Ramos (cell line): ENCODE measurements at regions not wholly inside any gene's neighbourhood (a gene's known extent, or its start where the extent isn't known, plus 50 kb on each side); places are given as distances from the start of the nearest gene placed in this dataset.

ENCODE experiments used
- in situ Hi-C: fragments of 300-500 bp; cut with MboI; formaldehyde crosslinking; loops from one replicate; pipeline ENCODE4 v1.14.3; 2022; ENCODE audit warnings: low sequenced_read_pairs; ENCODE audit not compliant: unreplicated experiment

DNA sequence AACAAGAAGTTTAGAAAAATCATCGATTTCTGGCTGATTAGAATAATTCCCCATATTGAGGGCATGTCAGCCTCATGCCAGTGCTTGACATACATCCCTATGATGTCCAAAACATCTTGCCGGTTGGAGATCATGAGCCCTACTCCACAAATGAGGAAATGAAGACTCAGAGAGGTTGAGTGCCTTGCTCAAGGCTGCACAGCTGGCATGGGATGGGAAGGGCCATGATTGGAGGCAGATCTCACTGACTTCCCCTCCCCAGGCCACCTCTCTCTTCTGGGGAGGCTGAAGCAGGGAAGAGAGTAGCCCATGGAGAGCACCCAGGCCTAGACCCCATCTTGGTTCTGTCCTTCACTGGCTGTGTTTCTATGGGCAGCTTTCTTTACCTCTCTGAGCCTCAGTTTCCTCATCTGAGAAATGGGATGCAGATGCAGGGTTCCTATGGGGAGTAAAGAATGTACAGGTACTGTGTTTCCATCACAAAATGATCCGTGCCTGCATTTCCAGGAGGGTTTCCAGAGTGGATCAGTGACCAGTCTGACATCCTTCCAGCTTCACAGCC, 145.7 kb downstream of the SYF2 start:
- in situ Hi-C loops = loop anchor here (25.0 kb wide), 1 partner anchor 399 kb away; no protein-coding TSS in a partner anchor

DNA sequence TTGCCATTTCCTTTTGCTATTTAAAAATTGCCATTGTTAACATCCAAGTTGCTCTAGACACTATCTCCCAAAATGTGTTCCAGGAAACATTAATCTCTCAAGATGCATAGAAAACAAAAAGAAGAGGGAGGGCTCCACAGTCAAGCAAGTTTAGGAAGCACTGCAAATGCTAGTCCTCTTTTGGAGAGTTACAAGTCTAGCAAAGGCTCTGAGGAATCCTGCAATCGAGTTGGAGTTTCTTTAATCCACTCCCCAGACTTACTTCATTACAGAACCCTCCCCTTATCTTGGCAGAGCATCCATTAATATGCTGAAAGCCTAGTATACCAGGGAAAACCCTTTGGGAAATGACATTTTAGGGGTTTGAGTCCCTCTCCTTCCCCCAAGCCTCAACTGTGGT, 147.9 kb downstream of the SYF2 start:
- in situ Hi-C loops = loop anchor here (25.0 kb wide), 1 partner anchor 397 kb away; no protein-coding TSS in a partner anchor

DNA sequence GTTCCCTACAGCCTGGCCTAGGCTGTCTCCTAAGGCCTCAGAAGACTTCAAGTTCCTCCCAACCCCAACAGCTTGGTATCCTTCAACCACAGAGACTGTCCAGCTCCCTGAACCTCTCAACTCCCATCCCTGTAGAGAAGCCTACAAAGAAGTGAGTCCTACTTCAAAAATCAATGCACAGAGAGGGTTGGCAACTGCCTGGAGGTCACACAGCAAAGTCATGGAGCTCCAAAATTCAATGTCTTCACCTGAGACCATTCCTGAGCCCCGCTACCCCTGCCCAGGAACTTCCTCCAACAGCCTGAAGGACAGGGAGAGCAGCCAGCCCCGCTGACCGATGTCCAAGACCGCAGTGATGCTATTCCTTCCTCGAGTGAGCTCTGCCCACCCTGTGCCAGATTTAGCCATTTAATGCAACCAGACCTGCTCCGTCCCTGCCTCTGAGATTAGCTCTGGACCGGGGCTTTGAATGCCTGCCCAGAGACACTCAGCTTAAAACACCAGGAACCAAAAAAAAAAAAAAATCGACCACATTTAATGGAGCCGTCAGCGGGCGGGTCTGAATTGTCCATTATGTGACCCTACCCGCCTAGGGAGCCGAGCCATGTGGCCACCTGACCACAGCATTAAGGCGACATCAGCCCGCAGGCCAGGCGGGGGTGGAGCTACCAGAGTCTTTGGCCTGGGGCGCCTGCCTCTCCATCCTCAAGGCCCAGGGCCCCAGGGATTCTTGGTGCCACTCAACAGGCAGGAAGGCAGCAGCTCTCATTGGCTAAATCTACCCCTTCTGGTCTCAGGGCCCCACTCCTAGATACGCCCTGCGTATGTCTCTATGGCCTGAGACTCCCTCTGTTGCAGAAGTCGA, 148.6 kb downstream of the SYF2 start:
- in situ Hi-C loops = loop anchor here (25.0 kb wide), 1 partner anchor 396 kb away; no protein-coding TSS in a partner anchor

DNA sequence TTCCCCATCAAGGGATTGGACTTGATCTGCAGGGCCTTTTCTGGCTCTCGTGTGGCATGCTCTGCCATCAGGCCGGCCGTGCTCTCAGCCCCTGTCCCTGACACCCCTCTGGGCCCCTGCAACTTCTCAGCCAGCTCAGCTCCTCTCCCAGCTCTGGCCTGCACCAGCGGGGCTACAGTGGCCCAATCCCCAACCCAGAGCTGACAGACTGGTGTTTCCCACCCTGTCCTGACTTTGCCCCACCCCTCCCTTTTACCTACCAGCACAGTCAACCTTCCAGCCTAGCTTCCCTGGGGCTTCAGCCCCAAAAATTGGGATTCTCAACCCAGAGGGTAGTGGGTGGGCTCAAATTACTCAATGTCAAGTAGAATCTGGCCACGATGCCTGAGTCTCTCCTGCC, 149.3 kb downstream of the SYF2 start:
- in situ Hi-C loops = loop anchor here (25.0 kb wide), 1 partner anchor 396 kb away; no protein-coding TSS in a partner anchor

DNA sequence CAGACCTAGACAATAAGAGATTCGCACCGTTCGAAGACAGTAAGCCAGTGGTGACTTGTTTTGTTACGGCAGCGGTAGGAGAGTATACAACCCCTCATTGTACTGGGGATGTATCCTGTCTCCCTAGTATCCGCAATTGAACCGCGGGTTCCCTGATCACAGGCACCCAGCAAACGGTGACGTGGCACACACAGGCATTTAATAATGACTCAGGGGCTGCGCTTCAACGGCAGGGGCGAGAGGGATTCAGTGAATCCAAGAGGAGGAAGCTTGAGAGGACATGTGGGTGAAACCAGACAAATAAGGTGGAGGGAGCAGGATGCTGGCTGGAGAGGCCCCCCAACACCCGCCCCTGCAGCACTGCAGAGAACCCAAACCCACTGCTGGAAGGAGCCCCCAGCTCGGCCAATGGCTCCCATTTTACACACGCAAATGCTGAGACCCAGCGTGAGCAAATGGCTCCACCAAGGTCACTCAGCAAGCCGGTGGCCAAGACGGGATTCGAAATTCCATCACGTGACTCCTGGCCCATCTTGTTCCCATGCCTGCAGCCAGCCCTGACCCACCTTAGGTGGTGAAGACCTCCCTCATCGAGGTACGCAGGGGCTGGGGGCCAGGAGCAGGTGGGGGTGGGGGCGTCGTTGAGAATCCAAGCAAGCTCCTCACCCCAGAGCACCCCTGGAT, 149.9 kb downstream of the SYF2 start:
- in situ Hi-C loops = loop anchor here (25.0 kb wide), 1 partner anchor 395 kb away; no protein-coding TSS in a partner anchor

DNA sequence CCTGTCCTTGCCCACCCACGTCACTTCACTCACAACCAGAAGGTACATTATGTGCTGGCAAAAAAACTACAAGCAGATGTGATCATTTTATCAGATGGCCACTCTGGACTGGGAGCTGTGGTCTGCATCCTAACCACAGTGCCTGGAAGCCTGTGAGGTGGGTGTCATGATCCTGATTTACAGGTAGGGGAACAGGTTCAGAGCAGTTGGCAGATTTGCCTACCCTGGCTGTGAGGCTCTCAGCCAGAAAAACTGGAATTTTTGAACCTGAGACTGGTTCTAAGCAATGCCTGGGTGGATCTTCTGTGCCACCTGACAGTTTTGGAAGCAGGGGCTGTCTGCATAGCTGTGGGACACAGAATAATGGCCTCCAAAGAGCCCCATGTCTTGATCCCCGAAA, 150.8 kb downstream of the SYF2 start:
- in situ Hi-C loops = loop anchor here (25.0 kb wide), 1 partner anchor 394 kb away; no protein-coding TSS in a partner anchor

DNA sequence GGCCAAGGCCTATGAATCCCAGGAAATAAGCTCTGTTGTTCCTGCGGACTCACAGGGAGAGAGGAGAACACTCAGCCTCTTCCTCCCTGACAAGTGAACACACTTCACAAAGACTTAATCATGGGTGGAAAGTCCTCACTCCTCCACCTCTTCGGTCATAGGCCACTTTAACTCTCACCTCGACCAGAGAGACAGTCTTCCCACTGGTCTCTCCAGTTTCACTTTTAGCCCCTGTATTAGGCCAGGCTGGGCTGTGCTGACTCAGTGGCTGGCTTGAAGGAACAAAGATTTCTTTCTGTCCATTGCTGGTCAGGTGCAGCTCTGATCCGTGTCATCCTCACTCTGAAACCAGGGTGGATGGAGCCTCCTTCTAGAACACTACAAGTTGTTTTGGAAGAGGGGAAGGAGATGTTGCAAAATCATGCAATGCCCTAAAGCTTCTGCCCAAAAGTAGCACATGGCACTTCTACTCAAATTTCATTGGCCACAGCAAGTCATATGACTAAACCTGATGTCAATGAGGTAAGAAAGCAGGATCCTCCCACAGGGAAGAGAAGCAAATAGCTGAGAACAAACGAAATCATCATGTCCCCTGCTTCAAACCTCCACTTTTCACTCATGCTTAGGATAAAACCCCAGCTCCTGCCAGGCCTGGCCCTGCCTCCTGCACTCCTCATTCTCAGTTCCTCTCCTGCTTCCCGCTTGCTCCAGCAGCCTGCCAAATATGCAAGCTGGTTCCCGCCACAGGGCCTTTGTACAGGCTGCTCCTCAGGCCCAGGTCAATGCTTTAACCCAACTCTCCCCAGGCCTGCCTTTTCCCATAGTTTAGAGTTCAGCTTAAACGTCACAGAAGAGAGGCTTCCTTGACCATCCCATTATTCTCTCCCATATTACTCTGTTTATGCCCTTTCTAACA, 150.5 kb upstream of the RUNX3 start:
- in situ Hi-C loops = loop anchor here (25.0 kb wide), 1 partner anchor 393 kb away; no protein-coding TSS in a partner anchor

DNA sequence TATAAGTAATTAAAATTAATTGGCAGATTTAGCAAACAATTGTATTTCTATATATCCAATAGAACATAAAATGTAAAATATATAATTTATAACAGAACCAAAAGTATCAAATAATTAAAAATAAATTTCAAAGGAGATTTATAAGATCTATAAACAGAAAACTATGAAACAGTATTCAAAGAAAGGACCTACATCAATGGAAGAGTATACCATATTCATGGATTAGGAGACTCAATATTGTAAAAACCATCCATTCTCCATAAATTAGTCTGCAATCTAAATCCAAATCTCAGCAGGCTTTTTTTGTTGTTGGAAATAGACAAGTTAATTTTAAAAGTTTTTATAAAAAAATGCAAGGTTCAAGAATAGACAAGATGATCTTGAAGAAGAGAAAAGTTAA, 149.0 kb upstream of the RUNX3 start:
- in situ Hi-C loops = loop anchor here (25.0 kb wide), 1 partner anchor 392 kb away; no protein-coding TSS in a partner anchor

DNA sequence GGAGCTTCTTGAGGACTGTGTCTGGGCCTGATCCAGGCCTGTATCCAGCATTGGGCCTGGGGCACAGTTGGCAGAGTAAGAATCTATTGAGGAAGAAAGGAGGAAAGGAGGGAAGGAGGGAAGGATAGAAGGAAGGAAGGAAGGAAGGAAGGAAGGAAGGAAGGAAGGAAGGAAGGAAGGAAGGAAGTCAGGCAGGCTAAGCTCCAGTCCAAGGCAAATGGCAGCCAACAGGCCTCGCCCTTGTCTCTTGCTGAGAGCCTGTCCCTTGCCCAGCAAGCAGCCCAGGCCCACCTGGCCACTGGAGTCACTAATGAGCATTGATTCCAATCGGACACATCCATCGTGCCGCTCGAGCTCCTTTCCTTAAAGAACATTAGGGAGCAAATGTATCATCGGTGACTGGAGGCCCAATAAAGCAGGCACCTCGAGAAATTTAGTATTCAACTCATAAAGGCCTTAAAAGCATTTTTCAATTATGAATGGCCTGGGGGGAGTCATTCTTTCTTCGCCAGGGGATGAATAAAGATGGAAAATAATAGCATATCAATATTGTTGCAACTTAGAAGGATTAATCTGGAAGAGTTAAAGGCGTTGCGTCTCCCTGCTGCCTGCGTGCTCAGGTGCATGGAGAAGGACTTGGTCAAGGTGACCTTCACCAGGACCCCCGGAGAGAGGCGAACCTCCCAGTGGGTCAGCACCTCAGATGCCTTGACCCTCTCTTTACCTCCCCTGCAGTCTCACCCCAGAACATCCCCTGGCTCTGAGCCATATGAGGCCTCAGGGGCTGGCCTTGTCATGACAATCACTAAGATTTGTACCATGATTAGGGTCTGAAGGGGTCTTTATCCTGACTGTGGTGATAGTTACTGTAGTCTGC, 144.5 kb upstream of the RUNX3 start:
- in situ Hi-C loops = loop anchor here (25.0 kb wide), 1 partner anchor 387 kb away; no protein-coding TSS in a partner anchor

DNA sequence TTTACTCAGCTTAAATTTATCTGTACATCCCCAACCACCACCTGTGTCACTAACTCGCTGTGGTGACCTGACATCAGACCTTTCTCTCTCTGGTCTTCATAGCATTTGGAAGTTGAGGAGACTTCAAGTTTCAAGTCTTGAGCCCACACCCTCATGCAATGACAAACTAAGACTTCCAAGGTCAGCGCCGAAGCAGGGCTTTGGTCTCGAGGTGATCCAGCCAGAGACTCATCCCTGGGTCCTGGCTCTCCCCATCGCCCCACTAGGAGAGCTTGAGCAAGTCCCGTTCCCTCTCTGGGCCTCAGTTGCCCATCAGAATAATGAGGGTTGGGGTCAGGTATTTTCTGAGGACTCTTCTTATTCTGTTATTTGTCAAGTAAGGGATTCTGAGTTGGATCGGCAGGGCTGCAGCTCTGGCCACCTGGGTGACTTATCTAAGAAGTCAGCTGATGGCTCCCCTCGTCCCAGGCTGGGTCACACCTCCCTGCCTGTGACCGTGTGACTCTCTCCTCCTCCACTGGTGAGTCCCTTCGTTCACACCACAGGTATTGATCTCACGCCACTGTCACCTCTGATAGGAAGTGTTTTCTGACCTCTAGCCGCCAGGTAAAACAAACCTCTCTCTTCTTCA, 143.7 kb upstream of the RUNX3 start:
- in situ Hi-C loops = no loop called here

DNA sequence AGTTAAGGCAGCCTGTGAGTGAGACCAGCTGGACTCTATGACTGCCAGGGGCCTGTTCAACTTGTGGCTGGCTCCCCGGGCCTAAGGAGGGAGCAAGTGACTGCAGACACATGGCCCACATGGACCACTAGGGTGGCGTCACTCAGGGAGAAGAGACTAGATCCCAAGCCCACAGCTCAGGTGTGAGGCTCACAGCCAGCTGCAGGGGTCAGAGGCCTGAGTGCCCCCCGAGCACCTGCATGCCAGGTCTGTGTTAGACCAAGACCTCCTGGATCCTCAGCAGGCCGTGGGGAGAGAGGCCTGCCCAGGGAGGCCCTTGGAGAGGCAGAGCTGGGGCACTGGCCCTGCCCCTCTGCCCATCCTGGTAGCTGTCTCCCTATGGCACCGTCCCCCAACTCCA, 142.4 kb upstream of the RUNX3 start:
- in situ Hi-C loops = no loop called here

DNA sequence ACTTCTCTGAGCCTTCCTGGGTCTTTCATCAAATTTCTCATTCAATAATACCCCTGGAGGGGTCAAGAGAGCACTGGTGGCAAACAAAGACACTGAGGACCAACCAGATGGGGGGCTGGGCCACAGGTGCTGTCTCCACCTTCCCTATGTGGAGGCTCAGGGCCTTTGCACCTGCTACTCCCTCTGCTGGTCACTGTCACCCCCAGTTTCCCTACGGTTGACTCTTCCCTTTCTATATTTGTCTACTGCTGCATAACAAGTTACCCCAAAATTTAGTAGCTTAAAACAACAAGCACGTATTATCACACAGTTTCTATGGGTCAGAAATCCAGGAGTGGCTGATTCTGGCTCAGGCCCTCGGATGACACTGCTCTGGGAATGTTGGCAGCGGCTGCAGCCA, 138.8 kb upstream of the RUNX3 start:
- in situ Hi-C loops = no loop called here

DNA sequence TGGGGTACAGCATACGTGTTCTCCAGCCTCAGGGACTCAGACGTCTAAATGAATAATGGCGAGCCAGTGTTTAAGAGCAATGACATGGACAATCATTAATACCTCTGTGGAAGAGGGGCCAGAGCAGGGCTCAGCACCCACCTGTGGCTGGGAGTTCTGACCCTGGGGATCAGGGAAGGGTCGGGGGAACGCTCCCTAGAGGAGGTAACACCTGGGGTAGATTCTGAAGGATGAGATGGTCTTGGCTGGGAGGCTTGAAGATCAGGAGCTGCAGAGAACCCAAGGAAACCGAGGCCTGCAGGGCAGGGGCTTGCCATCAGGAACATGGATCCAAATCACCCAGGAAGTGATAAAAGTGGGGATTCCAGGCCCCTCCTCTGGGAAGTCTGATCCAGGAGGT, 138.2 kb upstream of the RUNX3 start:
- in situ Hi-C loops = no loop called here

DNA sequence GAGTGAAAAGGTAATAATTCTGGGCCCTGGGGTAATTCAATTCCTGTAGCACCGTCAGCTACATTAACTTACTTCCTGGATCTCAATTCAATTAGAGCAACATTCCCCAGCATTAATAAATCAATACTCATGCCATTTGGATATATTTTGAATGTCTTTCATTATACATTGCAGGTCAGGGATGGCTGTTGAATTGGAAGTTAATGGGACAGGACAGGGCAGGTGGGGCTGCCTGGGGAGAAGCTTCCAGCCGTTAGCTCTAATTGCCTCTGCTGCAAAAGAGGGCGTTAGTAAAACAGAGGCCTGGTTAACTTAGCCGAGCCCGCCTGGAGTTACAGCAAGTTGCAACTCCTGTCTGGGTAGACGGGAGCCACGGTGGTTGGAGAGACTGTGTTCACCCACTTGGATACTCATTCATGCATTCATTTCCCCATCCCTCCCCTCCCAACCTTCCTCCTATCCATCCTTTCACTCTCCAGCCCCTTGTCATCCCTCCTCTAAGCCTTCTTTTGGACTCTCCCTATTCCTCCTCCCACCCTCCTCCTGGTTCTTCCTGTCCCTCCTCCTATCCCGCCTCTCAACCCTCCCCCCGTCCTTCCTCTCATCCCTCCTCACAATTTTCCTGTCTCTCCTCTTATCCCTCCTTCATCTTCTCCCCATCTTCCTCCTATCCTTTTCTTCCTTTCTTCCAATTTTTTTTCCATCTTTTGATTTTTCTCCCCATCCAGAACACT, 137.6 kb upstream of the RUNX3 start:
- in situ Hi-C loops = no loop called here

DNA sequence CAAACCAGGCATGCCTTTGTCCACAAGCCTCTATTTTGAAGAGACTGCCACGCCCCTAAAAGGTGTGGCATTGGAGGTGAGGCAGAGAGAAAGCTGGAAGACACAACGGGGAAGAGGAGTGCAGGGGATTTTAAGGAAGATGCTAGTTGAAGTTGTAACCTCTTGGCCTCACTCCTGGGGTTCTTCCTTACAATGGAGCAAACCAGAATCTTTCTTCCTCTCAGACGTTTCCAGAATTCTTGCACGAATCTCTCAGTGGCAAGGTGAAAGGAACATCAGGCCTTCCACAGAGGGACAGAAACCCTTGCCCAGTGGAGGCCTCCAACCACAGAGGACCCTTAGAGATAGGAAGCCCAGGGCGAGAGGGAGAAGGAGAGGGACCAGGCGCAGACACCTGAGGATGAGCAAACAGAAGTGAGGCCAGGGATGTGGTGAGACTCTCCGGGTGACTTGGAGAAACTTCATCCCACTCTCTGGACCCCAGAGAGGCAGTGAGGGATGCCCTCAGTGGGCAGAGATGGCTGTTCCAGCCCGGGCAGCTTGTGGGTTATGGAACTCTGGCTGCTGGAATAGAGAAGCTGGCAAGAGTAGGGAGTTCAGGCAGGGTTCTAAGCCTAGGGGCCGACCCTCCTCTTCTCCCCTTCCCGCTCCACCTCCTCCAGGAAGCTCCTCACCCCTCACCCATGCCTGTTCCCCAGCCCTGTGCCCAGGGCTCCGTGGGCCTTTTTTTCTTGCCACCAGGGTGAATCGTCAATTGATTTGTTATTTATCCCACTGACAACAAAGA, 136.8 kb upstream of the RUNX3 start:
- in situ Hi-C loops = no loop called here

DNA sequence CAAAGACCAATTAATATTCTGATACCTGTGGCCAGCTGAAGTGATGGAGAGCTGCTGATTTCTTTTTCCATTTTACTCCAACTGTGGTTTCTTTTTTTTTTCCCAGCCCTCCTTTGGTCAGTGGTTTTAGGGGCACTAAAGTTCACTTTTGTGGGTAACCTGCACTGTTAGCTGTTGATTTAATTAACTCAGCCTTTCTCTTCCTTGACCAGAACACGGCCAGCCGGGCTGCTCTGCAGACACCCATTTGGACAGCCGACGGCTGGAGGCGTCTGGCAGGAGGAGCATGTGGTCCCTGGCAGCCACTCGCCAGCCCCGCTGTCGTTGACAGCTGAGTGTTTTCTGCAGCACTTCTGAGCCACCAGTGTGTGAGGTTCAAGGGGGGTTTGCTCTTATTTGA, 136.2 kb upstream of the RUNX3 start:
- in situ Hi-C loops = no loop called here

DNA sequence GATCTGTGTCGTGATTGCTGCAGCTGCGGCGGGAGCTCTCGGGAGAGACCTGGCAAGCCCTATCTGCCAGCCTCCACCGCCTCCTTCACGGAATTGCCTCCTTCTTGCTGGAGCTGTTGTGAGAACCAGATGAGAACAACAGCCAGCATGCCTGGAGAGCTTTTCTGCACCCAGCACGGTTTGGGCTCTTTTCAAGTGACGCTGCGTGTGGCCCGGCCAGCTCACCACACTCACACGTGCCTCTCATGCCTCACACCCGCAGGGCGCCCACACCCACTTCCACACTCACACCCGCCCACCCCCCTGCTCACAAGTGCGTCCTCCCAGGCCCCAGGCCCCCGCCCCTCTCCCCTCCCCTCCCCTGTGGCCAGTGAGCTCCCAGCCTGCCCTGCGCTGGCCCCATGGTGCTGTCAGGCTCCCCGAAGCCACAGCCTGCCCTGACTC, 135.7 kb upstream of the RUNX3 start:
- in situ Hi-C loops = no loop called here
